ENCODE measurements at regions not wholly inside any gene's neighbourhood (a gene's known extent, or its start where the extent isn't known, plus 50 kb on each side); places are given as distances from the start of the nearest gene placed in this dataset.
"Not testable (repeated sequence)": the region's sequence is repeated elsewhere in the genome, so short reads cannot be mapped to it uniquely, and the experiment has no call there.

DNA sequence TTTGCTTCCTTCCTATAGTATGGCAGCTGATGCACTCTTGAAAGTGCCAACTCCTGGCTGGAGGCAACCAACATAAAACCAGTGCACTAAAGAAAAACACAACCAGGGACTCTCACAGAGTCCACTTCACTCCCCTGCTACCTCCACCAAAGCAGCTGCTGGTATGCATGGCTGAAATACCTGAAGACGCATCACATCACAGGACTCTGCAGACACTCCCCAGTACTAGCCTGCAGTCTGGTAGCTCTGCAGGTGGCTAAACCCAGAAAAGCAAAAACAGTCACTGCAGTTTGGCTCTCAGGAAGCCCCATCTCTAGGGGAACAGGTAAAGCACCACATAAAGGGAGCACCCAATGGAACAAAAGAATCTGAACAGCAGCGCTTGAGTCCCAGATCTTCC, 473.0 kb upstream of the SPTLC3 start:
- WGBS, 2 donors, result 80 to 93% methylated on average over 2 of the region's 2 CpGs
- DNase-seq (no peak), ATAC-seq (no peak)
- H3K27me3 ChIP-seq, result no peaks in the 10 kb centered on the region
- intact Hi-C loops (cut with DNase I), result no loop called here
- no peak overlapping the region for H3K4me3 ChIP-seq
- H3K27ac ChIP-seq, result no peak overlapping the region
- TF ChIP-seq, protein P1, sequence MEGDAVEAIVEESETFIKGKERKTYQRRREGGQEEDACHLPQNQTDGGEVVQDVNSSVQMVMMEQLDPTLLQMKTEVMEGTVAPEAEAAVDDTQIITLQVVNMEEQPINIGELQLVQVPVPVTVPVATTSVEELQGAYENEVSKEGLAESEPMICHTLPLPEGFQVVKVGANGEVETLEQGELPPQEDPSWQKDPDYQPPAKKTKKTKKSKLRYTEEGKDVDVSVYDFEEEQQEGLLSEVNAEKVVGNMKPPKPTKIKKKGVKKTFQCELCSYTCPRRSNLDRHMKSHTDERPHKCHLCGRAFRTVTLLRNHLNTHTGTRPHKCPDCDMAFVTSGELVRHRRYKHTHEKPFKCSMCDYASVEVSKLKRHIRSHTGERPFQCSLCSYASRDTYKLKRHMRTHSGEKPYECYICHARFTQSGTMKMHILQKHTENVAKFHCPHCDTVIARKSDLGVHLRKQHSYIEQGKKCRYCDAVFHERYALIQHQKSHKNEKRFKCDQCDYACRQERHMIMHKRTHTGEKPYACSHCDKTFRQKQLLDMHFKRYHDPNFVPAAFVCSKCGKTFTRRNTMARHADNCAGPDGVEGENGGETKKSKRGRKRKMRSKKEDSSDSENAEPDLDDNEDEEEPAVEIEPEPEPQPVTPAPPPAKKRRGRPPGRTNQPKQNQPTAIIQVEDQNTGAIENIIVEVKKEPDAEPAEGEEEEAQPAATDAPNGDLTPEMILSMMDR (IDR thresholded peaks at IDR 0.05), result no peak
- no peak for TF ChIP-seq POLR2A (IDR thresholded peaks at IDR 0.05)
- no peaks in the 10 kb centered on the region for H3K9me3 ChIP-seq
- no peaks in the 10 kb centered on the region for H3K4me1 ChIP-seq
- no peaks in the 10 kb centered on the region for H3K36me3 ChIP-seq (replicated peaks in 1 of 2; ENCODE audit: insufficient read depth in 1 of 2, low read depth in 2 of 2)

DNA sequence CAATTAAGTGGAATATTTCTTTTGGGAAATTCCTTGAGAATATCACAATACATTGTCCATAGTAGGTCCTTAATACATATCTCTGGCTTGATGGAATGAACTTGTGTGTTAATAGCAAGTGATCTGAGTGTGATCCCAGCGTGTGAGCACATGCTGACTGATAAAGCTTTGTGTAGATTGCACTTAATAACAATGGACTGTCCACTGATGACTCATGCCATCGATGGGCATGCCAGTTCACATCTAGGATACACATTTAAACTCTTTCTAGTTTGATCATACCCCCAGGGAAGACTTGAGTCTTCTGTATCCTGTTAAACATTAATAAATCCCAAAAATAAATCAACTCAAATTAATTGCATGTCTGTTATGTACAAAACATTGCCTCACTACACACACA, 454.3 kb upstream of the SPTLC3 start:
- Histone ChIP-seq H3K9me3 (no peaks in the 10 kb centered on the region), H3K27ac (no peak overlapping the region), H3K4me1 (peaks cover 10% of the 10 kb centered on the region), H3K36me3 (replicated peaks in 1 of 2; ENCODE audit: insufficient read depth in 1 of 2, low read depth in 2 of 2) (no peaks in the 10 kb centered on the region), H3K27me3 (no peaks in the 10 kb centered on the region), H3K4me3 (no peak overlapping the region)
- DNase-seq (no peak), ATAC-seq (no peak)
- 25 to 35% methylated on average over 2 of the region's 2 CpGs for WGBS, 2 donors
- intact Hi-C loops (cut with DNase I), result no loop called here
- TF ChIP-seq, protein P1 (IDR thresholded peaks at IDR 0.05), result no peak
- TF ChIP-seq POLR2A (IDR thresholded peaks at IDR 0.05), result no peak

DNA sequence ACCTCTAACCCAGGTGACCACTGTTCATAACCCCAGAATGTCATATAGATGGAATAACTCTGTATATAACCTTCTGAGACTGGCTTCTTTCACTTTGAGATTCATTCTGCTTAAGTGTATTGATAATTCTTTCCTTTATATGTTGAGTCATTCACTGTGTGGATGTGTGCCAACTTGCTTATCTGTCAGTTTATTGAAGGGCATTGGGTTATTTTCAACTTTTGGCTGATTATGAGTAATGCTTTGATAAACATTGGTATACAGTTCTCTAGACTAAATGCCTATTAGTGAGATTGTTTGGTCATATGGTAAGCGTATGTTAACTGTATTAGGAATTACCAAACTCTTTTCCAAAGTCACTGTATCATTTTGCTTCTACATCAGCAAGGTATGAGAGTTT, 453.4 kb upstream of the SPTLC3 start:
- intact Hi-C loops (cut with DNase I), result no loop called here
- Histone ChIP-seq H3K36me3 (replicated peaks in 1 of 2; ENCODE audit: insufficient read depth in 1 of 2, low read depth in 2 of 2) (no peaks in the 10 kb centered on the region), H3K27ac (no peak overlapping the region), H3K4me3 (no peak overlapping the region), H3K9me3 (no peaks in the 10 kb centered on the region), H3K27me3 (no peaks in the 10 kb centered on the region), H3K4me1 (peaks cover 10% of the 10 kb centered on the region)
- TF ChIP-seq, protein P1 (IDR thresholded peaks at IDR 0.05), result no peak
- TF ChIP-seq POLR2A (IDR thresholded peaks at IDR 0.05), result no peak
- ATAC-seq, result peak; percentile 67
- WGBS, 2 donors, result 25 to 29% methylated on average over 1 of the region's 1 CpG
- peak in 2 of 4 donors; percentile 22 to 40 for DNase-seq

DNA sequence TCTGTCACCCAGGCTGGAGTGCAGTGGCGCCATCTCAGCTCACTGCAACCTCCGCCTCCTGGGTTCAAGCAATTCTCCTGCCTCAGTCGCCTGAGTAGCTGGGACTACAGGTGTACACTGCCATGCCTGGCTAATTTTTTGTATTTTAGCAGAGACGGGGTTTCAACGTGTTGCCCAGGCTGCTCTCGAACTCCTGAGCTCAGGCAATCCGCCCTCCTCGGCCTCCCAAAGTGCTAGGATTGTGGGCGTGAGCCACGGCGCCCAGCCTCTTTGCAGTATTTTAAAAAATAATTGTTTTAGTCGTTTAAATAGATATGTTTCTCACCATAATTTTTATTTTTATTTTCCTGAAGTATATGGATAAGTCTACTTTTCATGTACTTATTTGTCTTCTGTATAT, 452.9 kb upstream of the SPTLC3 start:
- H3K4me3 ChIP-seq; ATAC-seq; H3K9me3 ChIP-seq; H3K36me3 ChIP-seq (replicated peaks in 1 of 2; ENCODE audit: insufficient read depth in 1 of 2, low read depth in 2 of 2); DNase-seq; H3K27ac ChIP-seq; intact Hi-C loops (cut with DNase I); H3K27me3 ChIP-seq: not testable (repeated sequence)
- peaks cover 10% of the 10 kb centered on the region for H3K4me1 ChIP-seq
- 87 to 90% methylated on average over 11 to 12 of the region's 12 CpGs for WGBS, 2 donors

DNA sequence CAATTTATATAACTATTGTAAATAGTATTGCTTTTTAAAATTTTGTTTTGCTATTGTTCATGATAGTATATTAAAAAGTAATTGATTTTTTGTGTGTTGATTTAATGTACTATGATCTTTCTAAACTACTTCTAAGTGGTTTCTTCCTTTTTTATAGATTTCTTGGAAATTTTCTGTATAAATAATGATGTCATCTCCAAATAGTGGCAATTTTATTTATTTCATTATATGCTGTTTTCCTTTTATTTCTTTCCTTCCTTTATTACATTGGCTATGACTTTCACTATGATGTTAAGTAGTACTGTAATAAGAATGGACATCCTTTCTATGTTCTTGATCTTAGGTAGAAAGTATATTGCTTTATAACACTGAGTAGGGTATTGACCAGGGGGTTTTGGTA, 451.5 kb upstream of the SPTLC3 start:
- ATAC-seq (no peak), DNase-seq (no peak)
- Histone ChIP-seq H3K9me3 (no peaks in the 10 kb centered on the region), H3K27me3 (no peaks in the 10 kb centered on the region), H3K4me3 (no peak overlapping the region), H3K4me1 (peaks cover 10% of the 10 kb centered on the region), H3K36me3 (replicated peaks in 1 of 2; ENCODE audit: insufficient read depth in 1 of 2, low read depth in 2 of 2) (no peaks in the 10 kb centered on the region), H3K27ac (no peak overlapping the region)
- intact Hi-C loops (cut with DNase I), result no loop called here
- TF ChIP-seq, protein P1 (IDR thresholded peaks at IDR 0.05), result no peak
- TF ChIP-seq POLR2A (IDR thresholded peaks at IDR 0.05), result no peak

Data from body of pancreas (tissue), 4 donors.